Spleen (tissue), 7 donors: ENCODE measurements at regions not wholly inside any gene's neighbourhood (a gene's known extent, or its start where the extent isn't known, plus 50 kb on each side); places are given as distances from the start of the nearest gene placed in this dataset.

Experiments
- POLR2A ChIP-seq, 3 donors: fragments of 450-650 bp; IDR thresholded peaks; one replicate each; pipeline ENCODE4 v1.5.1; 2017; ENCODE audit warnings: antibody characterized with exemption in 3 of 3, mild to moderate bottlenecking in 1 of 3
- TF ChIP-seq, protein P1 (sequence below), 11 experiments: fragments of 200-600 bp in 7 of 11; fragments of 450-650 bp in 4 of 11; sonication (generic) in 4 of 11; IDR thresholded peaks in 8 of 11; conservative IDR thresholded peaks in 3 of 11; 1 replicate in 7 of 11; 2 replicates in 4 of 11; pipeline versions ENCODE4 v1.4.0 to v1.8.0; 2016 to 2021; ENCODE audit warnings: antibody characterized with exemption in 11 of 11, inconsistent platforms in 4 of 11, mild to moderate bottlenecking in 1 of 11
- donor health status: DM: no; HTN: no; CAD: no; lungs with moderate emphysema.
- donor health status: DM: no; HTN: no; CAD: no.
- donor health status: DM: no; HTN: no; CAD: no.

GRCh38 chr19:33910922-33911321, 114.3 kb downstream of the KCTD15 start:
- TF ChIP-seq, protein P1, sequence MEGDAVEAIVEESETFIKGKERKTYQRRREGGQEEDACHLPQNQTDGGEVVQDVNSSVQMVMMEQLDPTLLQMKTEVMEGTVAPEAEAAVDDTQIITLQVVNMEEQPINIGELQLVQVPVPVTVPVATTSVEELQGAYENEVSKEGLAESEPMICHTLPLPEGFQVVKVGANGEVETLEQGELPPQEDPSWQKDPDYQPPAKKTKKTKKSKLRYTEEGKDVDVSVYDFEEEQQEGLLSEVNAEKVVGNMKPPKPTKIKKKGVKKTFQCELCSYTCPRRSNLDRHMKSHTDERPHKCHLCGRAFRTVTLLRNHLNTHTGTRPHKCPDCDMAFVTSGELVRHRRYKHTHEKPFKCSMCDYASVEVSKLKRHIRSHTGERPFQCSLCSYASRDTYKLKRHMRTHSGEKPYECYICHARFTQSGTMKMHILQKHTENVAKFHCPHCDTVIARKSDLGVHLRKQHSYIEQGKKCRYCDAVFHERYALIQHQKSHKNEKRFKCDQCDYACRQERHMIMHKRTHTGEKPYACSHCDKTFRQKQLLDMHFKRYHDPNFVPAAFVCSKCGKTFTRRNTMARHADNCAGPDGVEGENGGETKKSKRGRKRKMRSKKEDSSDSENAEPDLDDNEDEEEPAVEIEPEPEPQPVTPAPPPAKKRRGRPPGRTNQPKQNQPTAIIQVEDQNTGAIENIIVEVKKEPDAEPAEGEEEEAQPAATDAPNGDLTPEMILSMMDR (IDR thresholded peaks at IDR 0.05 in 8 of 11, conservative IDR thresholded peaks at IDR 0.05 in 3 of 11), result no peak
- TF ChIP-seq POLR2A (IDR thresholded peaks at IDR 0.05), result no peak
